ENCODE measurements at regions not wholly inside any gene's neighbourhood (a gene's known extent, or its start where the extent isn't known, plus 50 kb on each side); places are given as distances from the start of the nearest gene placed in this dataset.
"Not testable (repeated sequence)": the region's sequence is repeated elsewhere in the genome, so short reads cannot be mapped to it uniquely, and the experiment has no call there.

DNA sequence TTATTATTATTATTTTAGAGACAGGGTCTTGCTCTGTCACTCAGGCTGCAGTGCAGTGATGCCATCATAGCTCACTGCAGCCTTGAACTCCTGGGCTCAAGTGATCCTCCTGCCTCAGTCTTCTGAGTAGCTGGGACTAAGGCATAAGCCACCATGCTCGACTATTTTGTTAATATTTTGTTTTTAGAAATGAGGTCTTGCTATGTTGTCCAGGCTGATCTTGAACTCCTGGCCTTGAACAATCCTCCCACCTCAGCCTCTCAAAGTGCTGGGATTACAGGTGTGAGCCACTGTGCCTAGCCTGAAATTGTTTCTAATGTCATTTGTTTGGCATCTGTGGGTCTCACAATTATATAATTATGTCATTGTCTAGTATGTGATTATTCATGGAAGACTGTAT lies 92.4 kb downstream of the LYZL2 start:
- H3K36me3 ChIP-seq (ENCODE audit: control insufficient read depth in 1 of 2, insufficient read depth in 2 of 2, low read length in 2 of 2); DNase-seq (ENCODE audit: low read depth, low spot score); H3K4me3 ChIP-seq (replicated peaks in 1 of 2; ENCODE audit: low read depth in 1 of 2, low read length in 2 of 2); POLR2A ChIA-PET; RAD21 ChIA-PET (ENCODE audit: low non-redundant PET in 1 of 2, low total read pairs in 2 of 2, uncharacterized antibody in 2 of 2, unreplicated experiment in 2 of 2); BruUV-seq (replicated peaks); H3K79me2 ChIP-seq (ENCODE audit: insufficient read depth, low read length); H3K27ac ChIP-seq (ENCODE audit: low read depth, low read length); H2AFZ ChIP-seq (ENCODE audit: low read depth, low read length, poor library complexity, severe bottlenecking); ATAC-seq; H3K4me2 ChIP-seq (ENCODE audit: low read length); H3K27me3 ChIP-seq (ENCODE audit: insufficient read depth, low read length); H3K9me3 ChIP-seq (ENCODE audit: control insufficient read depth in 1 of 2, insufficient read depth in 1 of 2, low read depth in 1 of 2, low read length in 2 of 2); intact Hi-C loops (cut with micrococcal nuclease); H3K9ac ChIP-seq (ENCODE audit: low read length); H4K20me1 ChIP-seq (ENCODE audit: insufficient read depth); H3K9me2 ChIP-seq (ENCODE audit: insufficient read depth): not testable (repeated sequence)
- peaks cover 0 to 14% of the 10 kb centered on the region in 2 experiments; a peak in 2 of 4 replicates for H3K4me1 ChIP-seq (ENCODE audit: control insufficient read depth in 1 of 2, insufficient read depth in 2 of 2, low read length in 2 of 2)
- CTCF ChIA-PET = interaction anchor here (1.0 to 1.9 kb wide), 4 partner anchors 8 to 177 kb away, joined by 3 to 5 read pairs (median 4); no protein-coding TSS in a partner anchor

GRCh38 chr10:30536578-30536977 lies 93.0 kb downstream of the LYZL2 start:
- POLR2A ChIA-PET = no interaction called here
- H3K4me1 ChIP-seq (ENCODE audit: control insufficient read depth in 1 of 2, insufficient read depth in 2 of 2, low read length in 2 of 2) = peaks cover 0 to 14% of the 10 kb centered on the region in 2 experiments; a peak in 2 of 4 replicates

More at GRCh38 chr10:30536578-30536977, 93.0 kb downstream of the LYZL2 start:
- ChIA-PET CTCF (interaction anchor here (0.6 to 1.9 kb wide), 7 partner anchors 8 to 177 kb away, joined by 3 to 5 read pairs (median 3); no protein-coding TSS in a partner anchor), RAD21 (ENCODE audit: low non-redundant PET in 1 of 2, low total read pairs in 2 of 2, uncharacterized antibody in 2 of 2, unreplicated experiment in 2 of 2) (interaction anchor here in 1 of 2 experiments (0.8 kb wide), 1 partner anchor 54 kb away, joined by 3 read pairs; no protein-coding TSS in a partner anchor)
- H4K20me1 ChIP-seq (ENCODE audit: insufficient read depth) = no peaks in the 10 kb centered on the region
- ATAC-seq (no peak), DNase-seq (ENCODE audit: low read depth, low spot score) (no peak)
- H3K79me2 ChIP-seq (ENCODE audit: insufficient read depth, low read length) = no peaks in the 10 kb centered on the region
- H3K9me2 ChIP-seq (ENCODE audit: insufficient read depth) = no peaks in the 10 kb centered on the region
- H2AFZ ChIP-seq (ENCODE audit: low read depth, low read length, poor library complexity, severe bottlenecking) = no peak overlapping the region
- H3K36me3 ChIP-seq (ENCODE audit: control insufficient read depth in 1 of 2, insufficient read depth in 2 of 2, low read length in 2 of 2) = no peaks in the 10 kb centered on the region
- no peak overlapping the region for H3K4me3 ChIP-seq (replicated peaks in 1 of 2; ENCODE audit: low read depth in 1 of 2, low read length in 2 of 2)
- H3K9ac ChIP-seq (ENCODE audit: low read length) = no peak overlapping the region
- no peaks in the 10 kb centered on the region for H3K27me3 ChIP-seq (ENCODE audit: insufficient read depth, low read length)
- BruUV-seq (replicated peaks) = no TSS peak
- intact Hi-C loops (cut with micrococcal nuclease) = no loop called here
- H3K9me3 ChIP-seq (ENCODE audit: control insufficient read depth in 1 of 2, insufficient read depth in 1 of 2, low read depth in 1 of 2, low read length in 2 of 2) = no peaks in the 10 kb centered on the region
- no peak for TF ChIP-seq YY1 (IDR thresholded peaks at IDR 0.05; ENCODE audit: extremely low read depth, insufficient replicate concordance, low read depth, low read length)
- TF ChIP-seq POLR2AphosphoS5 (IDR thresholded peaks at IDR 0.05; ENCODE audit: low read depth, low read length) = no peak
- no peak for TF ChIP-seq CEBPB (IDR thresholded peaks at IDR 0.05; ENCODE audit: low read depth)
- no peak for TF ChIP-seq ATF3 (IDR thresholded peaks at IDR 0.05)
- no peak for TF ChIP-seq EZH2phosphoT487 (IDR thresholded peaks at IDR 0.05; ENCODE audit: borderline replicate concordance)
- no peak for TF ChIP-seq RAD21 (IDR thresholded peaks at IDR 0.05; ENCODE audit: low read depth)
- no peak for TF ChIP-seq SRF (IDR thresholded peaks at IDR 0.05; ENCODE audit: low read depth)
- no peak for TF ChIP-seq SIN3A (IDR thresholded peaks at IDR 0.05; ENCODE audit: low read depth)
- no peak for TF ChIP-seq ZNF274 (IDR thresholded peaks at IDR 0.05; ENCODE audit: low read depth, low read length)
- TF ChIP-seq ZBTB33 (IDR thresholded peaks at IDR 0.05; ENCODE audit: extremely low read depth, insufficient replicate concordance, low read length) = no peak
- TF ChIP-seq SP1 (IDR thresholded peaks at IDR 0.05; ENCODE audit: low read depth) = no peak
- TF ChIP-seq TCF7L2 (IDR thresholded peaks at IDR 0.05; ENCODE audit: borderline replicate concordance, extremely low read depth, insufficient read depth, insufficient read length) = no peak
- TF ChIP-seq EGR1 (IDR thresholded peaks at IDR 0.05; ENCODE audit: low read depth) = no peak
- no peak overlapping the region for H3K27ac ChIP-seq (ENCODE audit: low read depth, low read length)
- H3K4me2 ChIP-seq (ENCODE audit: low read length) = no peak overlapping the region
